ENCODE measurements at regions not wholly inside any gene's neighbourhood (a gene's known extent, or its start where the extent isn't known, plus 50 kb on each side); places are given as distances from the start of the nearest gene placed in this dataset.

- no peak for TF ChIP-seq CTCF (IDR thresholded peaks at IDR 0.05; ENCODE audit: low read depth, low read length)
- no peak overlapping the region for H3K4me3 ChIP-seq (ENCODE audit: low read depth, low read length)
- no peak for DNase-seq (ENCODE audit: low read depth, low spot score)
- in situ Hi-C loops (cut with HindIII; ENCODE audit: low sequenced_read_pairs): no loop called here
Observed at GRCh38 chr3:176631165-176631564, 566.1 kb downstream of the TBL1XR1 start.

- no peak overlapping the region for H3K4me3 ChIP-seq (ENCODE audit: low read depth, low read length)
- in situ Hi-C loops (cut with HindIII; ENCODE audit: low sequenced_read_pairs): no loop called here
- no peak for DNase-seq (ENCODE audit: low read depth, low spot score)
- no peak for TF ChIP-seq CTCF (IDR thresholded peaks at IDR 0.05; ENCODE audit: low read depth, low read length)
Observed at GRCh38 chr3:176628101-176628639, 569.1 kb downstream of the TBL1XR1 start.

GRCh38 chr3:176623468-176624150 lies 573.7 kb downstream of the TBL1XR1 start:
- no peak for DNase-seq (ENCODE audit: low read depth, low spot score)

GRCh38 chr3:176619833-176620232 lies 577.4 kb downstream of the TBL1XR1 start:
- DNase-seq (ENCODE audit: low read depth, low spot score): no peak
- in situ Hi-C loops (cut with HindIII; ENCODE audit: low sequenced_read_pairs): no loop called here
- no peak overlapping the region for H3K4me3 ChIP-seq (ENCODE audit: low read depth, low read length)
- TF ChIP-seq CTCF (IDR thresholded peaks at IDR 0.05; ENCODE audit: low read depth, low read length): no peak

More at GRCh38 chr3:176623468-176624150, 573.7 kb downstream of the TBL1XR1 start:
- no peak overlapping the region for H3K4me3 ChIP-seq (ENCODE audit: low read depth, low read length)
- in situ Hi-C loops (cut with HindIII; ENCODE audit: low sequenced_read_pairs): no loop called here
- no peak for TF ChIP-seq CTCF (IDR thresholded peaks at IDR 0.05; ENCODE audit: low read depth, low read length)

- H3K4me3 ChIP-seq (ENCODE audit: low read depth, low read length): no peak overlapping the region
- in situ Hi-C loops (cut with HindIII; ENCODE audit: low sequenced_read_pairs): no loop called here
- DNase-seq (ENCODE audit: low read depth, low spot score): no peak
- TF ChIP-seq CTCF (IDR thresholded peaks at IDR 0.05; ENCODE audit: low read depth, low read length): no peak
Observed at GRCh38 chr3:176615826-176616225, 581.5 kb downstream of the TBL1XR1 start.

GRCh38 chr3:176611703-176612102 lies 585.6 kb downstream of the TBL1XR1 start:
- H3K4me3 ChIP-seq (ENCODE audit: low read depth, low read length): no peak overlapping the region
- TF ChIP-seq CTCF (IDR thresholded peaks at IDR 0.05; ENCODE audit: low read depth, low read length): no peak
- no peak for DNase-seq (ENCODE audit: low read depth, low spot score)
- in situ Hi-C loops (cut with HindIII; ENCODE audit: low sequenced_read_pairs): no loop called here
